ENCODE measurements at regions not wholly inside any gene's neighbourhood (a gene's known extent, or its start where the extent isn't known, plus 50 kb on each side); places are given as distances from the start of the nearest gene placed in this dataset.
A peak's percentile ranks its signal among the peaks of the same experiment; 100 is the strongest.
"Not testable (repeated sequence)": the region's sequence is repeated elsewhere in the genome, so short reads cannot be mapped to it uniquely, and the experiment has no call there.

DNA sequence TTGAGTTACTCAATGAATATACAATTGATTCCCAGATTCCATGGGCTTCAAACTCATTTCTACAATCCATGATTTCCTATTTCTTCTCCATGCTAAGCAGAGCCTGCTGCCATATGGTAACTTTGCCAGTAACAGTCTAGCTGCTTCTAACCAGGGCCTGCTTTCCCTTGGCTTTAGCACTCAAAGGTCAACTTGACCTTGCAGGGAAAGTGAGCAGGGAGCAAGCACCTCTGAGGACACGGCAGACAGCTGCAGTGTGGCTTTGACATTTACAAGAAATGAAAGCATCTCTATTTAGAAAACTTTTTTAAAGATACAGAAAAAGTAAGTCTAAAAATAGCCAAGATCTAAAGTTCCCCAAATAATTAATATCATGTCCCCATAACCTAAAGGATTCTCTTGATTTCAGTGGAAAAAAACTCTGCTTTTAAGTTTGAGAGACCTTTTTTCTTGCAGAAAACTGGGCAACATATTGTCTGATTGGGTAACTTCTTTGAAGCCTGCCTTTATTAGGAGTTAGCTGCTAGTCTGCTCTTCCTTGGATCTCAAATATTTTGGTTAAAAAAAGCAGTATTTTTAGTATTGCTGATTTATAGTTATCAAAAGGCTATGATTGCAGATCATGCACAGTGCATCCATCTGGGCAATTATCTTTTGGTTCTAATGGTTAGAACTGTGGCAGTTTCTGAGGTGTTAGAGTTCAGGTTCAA, 257.9 kb downstream of the AHR start:
- DNase-seq (ENCODE audit: low spot score), result no peak

DNA sequence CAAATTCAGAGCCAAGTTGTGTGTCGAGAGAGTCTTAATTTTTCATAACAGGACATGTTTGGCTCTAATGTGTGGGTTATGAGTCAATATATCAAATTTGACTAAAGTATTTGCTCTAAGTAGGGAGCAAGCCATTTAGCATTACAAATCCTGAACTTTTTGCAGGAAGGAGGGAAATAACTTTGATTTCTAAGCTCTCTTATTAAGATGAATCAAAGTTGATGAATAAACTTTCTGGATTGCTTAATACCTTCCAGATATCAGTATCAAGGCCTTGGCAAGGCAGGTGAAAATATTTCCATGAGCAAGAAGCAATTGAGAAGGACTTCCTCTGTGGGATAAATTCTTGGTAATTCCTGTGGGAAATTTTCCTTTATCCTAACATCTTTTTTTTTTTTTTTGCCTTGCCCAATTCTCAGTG, 258.8 kb downstream of the AHR start:
- DNase-seq (ENCODE audit: low spot score), result no peak
- no peak for FAIRE-seq

More for the DNA sequence above, 257.9 kb downstream of the AHR start:
- FAIRE-seq, result no peak

DNA sequence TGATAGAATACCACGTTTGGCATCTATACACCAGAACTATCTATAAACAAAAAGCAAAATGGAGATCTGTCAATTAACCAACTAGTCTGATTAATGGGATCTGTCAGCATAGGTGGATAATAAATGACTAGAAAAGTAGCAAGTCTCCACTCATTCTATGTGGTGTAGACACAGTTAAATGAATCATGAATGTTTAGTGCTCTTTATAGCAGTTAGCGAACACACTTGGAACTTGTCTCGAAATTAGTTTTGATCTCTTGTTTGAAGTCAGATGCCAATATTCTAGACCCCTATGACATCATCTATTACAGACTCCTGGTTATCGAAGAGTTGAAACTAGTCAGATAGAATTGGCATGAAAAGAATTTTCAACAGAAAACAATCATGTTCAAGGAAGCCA, 259.7 kb downstream of the AHR start:
- FAIRE-seq (no peak), DNase-seq (ENCODE audit: low spot score) (no peak)

DNA sequence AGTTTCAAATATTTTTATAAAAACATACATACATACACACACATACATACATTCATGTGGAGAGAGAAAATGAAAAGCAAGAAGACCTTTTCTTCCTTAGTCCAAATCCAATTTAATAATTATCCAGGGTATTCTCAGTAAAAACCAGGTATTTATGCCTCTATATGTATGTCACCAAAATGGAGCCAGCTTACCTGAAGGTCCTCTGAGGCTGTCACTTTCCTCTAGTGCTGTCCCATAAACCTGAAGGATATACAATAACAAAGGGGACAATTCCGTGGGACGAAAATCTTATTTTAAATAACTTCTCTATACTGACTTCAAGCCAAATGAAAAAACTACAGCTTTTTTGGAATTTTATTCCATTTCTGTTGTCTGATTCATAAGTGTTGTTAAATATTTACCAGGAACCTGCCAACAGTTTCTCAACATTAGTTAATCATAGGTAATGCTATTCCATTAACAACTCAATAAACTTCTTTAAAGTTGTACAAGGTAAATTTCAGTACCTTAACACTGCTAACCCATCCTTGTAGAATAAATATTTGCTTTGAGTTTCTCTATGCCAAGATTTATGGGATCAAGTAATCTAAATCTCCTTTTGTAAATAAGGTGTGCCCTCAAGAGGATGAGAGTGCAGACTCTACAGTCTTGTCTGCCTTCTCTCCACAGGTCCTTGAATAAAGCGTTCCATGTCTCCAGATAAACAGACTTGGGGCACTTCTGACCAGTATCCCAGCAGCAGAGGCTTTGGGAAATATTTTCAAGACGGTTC, 260.3 kb downstream of the AHR start:
- FAIRE-seq (peak; percentile 88), DNase-seq (ENCODE audit: low spot score) (no peak)

DNA sequence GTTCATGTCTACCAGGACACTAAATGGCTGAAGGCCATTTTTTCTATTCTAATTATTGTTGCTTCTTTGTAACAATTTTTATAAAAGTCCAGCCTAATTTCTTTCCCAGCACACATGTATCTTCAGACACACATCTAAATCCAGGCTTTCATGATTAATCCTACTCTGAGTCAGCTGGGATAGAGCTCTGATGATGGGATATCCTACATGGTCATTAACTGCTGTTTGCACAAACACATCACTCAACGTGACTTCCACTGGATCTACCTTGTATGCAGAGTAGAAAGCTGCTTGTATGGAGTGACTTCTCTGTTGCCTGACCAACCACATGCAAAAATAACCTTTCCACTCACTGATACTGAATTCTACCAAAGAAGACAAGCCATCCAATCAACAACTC, 260.9 kb downstream of the AHR start:
- peak; percentile 58 for DNase-seq (ENCODE audit: low spot score)
- peak; percentile 78 for FAIRE-seq

DNA sequence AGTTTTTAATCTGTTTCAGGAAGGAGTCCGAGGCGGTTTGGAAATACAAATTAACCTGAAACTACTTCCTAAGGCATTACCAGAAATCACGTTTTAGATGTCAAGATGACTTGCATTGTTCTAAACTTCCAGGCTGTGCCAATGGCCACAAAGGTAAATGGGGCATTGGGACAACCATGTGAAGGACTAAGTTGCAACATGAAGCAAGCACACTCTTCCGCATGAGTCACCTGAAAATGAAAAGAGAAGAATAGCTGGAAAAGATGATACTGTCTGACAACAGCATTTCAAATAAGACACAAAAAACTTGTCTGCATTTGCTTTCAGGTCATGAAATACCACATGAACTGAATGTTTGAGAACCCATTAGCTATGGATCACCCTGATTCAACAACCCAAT, 262.1 kb downstream of the AHR start:
- FAIRE-seq, result no peak
- no peak for DNase-seq (ENCODE audit: low spot score)

DNA sequence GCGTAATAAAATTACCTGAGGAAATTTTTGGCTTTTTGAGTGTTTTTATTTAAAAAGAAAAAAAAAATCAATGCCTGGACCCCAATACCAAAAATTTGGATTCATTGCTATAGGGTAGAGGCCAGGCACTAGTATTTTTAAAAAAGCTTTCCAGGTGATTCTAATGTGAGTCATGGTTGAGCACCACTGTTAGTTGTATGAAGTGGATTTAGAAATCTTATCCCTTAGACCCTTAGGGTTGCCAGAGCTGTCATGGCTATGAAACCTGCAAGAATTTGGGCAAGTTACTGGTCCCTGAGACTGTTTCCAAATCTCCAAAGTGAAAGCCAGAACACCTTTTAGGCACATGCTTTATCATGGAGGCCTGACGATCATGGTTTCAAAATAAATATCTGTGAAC, 262.5 kb downstream of the AHR start:
- DNase-seq (ENCODE audit: low spot score) (no peak), FAIRE-seq (no peak)

DNA sequence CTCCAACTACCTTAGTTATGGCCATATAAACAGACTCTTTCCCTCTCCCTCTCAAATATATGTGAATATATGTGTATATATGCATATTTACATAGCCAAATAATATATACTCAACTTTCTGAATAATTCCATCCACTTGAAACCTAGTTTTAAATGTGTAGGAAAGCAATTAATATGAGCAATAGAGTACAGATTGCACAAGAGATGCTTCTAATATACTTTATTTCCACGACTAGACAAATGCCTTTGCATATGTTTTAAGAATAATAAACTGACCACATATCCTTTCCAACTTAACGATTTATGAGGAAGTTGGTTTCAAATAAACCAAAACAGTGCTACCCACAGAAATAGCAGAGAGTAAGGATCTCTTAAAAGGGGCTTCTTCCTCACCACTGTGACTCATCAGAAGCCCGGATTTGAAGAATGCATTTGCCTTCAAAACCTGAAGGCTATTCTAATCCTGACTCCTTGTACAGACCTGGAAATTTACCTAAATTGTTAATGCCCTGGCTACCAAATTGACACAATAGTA, 266.3 kb downstream of the AHR start:
- FAIRE-seq, result peak; percentile 61
- DNase-seq (ENCODE audit: low spot score), result no peak

DNA sequence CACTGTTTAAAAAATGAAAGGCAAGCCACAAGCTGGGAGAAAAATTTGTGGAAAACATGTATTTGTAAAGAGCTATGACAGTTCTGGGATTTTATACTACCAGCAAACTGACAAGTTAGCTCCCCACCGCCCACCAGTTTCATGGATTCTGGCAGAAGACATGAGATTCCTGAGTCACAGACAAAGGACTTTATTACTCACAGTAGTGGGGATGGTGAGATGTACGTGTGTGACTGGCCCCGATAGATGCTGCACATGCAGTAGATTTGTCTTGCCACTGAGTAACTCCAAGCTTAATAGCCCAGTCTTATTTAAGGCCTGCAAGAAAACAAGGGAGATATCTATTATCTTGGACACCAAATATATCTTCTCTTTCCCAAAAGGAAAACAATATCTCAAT, 281.7 kb downstream of the AHR start:
- FAIRE-seq (peak; percentile 68), DNase-seq (ENCODE audit: low spot score) (peak; percentile 43)

DNA sequence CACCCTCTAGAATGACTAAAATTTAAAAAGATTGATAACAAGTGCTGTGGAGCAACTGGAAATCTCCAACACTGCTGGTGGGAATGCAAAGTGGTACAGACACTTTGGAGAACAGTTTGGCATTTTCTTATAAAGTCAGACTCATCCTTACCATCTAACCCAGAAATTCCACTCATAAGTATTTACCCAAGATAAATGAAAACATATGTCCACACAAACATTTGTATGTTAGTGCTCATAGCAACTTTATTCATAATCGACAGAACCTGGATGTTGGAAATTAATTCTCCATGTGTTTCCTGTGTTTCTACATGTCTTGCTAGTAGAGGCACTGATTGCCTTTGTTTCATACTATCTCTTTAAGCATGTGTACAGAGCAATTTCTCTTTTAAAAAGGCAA, 282.4 kb downstream of the AHR start:
- DNase-seq (ENCODE audit: low spot score) (no peak), FAIRE-seq (no peak)

DNA sequence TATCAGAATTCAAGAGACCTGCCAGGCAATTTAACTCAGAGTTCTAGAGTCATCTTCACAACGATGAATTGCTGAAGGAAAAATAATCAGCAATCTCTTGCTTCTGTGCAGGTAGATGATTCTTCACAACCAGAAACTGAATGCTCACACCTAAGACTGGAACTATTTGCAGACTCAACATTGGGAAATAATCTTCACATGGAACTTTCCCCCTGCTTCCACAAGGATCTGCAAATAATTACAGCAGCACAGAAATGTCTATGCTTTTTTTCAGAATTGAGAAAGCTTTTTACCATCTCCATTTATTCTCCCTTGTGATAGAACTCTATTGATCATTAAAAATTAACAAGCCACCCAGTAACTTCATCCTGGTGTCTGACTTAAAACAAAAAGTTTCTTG, 282.8 kb downstream of the AHR start:
- DNase-seq (ENCODE audit: low spot score), result no peak
- FAIRE-seq, result no peak

DNA sequence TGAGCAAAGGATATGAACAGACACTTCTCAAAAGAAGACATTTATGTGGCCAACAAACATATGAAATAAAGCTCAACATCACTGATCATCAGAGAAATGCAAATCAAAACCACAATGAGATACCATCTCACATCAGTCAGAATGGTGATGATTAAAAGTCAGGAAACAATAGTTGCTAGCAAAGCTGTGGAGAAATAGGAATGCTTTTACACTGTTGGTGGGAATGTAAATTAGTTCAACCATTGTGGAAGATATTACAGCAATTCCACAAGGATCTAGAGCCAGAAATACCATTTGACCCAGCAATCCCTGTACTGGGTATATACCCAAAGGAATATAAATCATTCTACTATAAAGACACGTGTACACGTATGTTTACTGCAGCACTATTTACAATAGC, 284.2 kb downstream of the AHR start:
- not testable (repeated sequence) for FAIRE-seq; DNase-seq (ENCODE audit: low spot score)

DNA sequence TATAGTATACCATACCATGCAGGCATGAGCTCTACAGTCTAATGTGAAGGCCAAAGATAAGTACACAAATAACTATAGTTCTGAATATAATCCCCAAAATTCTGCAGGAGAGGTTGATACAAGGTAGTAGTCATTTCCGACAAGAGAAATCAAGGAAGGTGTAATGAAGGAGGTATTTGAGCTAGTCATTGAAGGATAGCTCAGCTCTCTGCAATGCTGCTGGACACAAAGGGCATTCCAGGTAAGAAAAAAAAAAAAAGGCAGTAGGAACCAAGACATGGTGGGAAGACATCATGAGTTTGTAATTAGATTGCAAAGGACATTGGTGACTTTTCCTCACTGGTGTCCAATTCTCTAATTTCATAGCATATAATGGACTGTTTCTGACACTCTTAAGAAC, 285.3 kb downstream of the AHR start:
- FAIRE-seq (no peak), DNase-seq (ENCODE audit: low spot score) (no peak)

DNA sequence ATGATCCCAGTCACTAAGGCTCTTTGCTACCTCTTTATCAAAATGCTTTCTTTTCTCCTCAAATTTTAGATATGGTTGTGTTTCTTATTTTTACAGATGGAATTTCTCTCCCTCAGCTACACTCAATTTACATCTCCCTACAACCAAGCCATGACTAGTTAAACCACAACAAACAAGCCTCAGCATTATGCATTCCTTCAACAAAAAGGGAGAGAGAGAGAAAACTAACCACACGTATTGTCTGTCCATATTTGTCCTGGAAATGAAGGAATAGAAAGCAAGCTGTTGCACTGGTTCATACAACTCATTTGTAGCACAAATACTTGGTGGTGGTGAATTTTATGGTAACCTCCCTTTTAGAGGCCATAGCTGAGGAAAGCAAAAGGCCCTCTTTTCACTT, 286.4 kb downstream of the AHR start:
- DNase-seq (ENCODE audit: low spot score) (no peak), FAIRE-seq (no peak)

DNA sequence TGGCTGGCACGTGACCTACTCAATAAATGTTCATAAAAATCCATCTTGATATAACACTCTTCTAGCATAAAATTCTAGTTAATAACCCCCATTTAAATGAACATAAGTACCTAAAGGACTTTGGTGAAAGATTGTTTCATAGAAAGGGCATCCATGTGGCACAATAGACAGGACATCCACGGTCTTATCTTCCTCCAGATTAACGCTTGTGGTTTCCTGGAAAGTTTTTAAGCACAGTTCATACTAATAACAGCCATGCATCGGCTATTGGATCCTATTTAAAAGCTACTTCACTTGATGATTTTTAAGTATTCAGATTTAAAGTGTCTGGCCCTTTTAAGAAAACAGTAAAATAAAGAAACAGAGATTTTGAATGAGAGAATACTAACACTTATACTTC, 288.3 kb downstream of the AHR start:
- no peak for DNase-seq (ENCODE audit: low spot score)
- FAIRE-seq, result no peak

DNA sequence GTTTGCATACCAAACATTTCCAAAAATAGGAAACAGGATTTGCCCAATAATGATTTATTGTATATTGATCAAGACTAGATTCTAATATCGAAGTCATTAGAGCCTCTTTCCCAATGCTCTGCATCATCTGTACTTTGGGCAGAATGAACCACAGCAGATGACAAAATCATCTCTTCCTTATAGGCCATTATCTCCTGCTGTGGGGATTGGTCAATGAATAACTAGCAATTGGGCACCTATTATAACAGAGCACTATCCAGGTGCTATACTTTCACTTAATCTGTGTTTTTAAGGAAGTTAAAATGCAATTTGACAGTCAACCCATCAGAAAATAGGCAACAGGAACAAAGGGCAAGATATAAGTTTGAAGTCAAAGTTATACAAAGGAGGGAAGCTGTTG, 290.3 kb downstream of the AHR start:
- FAIRE-seq (peak; percentile 20), DNase-seq (ENCODE audit: low spot score) (no peak)

DNA sequence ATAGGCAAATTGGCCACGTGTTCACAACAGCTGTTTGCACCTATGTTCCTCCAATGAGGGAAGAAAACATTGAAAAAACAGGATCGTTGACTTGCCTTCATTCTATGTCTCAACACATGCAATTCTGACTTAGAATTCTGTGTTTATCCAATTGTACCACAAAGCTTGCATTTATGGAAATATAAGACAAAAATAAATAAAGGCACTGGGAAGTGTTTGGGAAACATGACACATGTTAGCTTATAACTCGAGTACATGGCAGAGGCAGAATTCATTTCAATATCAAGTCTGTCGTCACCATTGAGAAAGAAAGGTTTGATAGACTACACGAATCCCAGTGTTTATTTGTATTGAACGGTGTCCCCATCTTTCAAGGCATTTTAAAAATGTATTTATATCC, 291.2 kb downstream of the AHR start:
- no peak for DNase-seq (ENCODE audit: low spot score)
- no peak for FAIRE-seq

DNA sequence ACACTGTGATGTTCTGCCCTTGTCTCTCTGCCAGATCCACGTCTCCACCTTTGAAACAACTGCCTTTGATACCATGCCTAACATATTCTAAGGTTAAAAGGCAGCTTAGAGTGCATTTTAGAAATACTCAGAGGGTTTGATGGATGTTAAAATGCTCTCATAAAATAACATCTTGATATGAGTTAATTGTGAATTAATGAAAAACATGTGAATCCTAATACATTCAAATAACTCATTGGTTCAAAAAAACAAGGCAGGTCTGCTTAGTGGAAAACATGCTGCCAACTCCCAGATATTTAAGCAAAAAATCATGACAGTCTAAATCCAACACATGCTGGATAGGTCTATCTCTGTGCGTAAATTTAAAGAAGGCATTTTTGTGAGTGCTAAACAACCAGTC, 291.8 kb downstream of the AHR start:
- FAIRE-seq (no peak), DNase-seq (ENCODE audit: low spot score) (no peak)

DNA sequence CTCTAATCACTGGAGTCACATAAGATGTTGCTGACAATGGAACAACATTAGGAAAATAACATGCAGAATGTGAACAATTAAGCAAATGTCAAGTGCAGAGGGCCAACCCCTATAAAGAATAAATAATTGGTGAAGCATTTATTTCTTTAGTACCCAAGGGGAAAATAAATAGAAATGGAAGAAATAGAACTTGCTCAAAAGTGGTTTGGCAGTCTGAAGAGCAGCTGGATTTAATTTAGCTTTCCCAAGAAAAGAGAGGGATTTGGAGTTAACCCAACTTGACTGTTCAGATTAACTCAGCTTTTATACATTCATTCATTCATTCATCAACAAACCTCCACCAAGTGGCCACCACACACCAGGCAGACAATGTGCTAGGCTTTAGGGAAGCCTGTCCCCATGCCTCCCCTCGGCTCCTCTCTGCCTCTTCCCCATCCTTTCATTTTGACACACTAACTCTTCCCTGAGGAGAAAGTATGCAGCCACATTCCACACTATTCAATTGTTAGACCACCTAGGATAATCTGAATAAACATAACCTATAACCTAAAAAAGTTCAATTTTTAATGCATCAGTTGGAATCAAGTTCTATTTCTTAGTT, 295.5 kb downstream of the AHR start:
- DNase-seq (ENCODE audit: low spot score), result no peak
- no peak for FAIRE-seq

DNA sequence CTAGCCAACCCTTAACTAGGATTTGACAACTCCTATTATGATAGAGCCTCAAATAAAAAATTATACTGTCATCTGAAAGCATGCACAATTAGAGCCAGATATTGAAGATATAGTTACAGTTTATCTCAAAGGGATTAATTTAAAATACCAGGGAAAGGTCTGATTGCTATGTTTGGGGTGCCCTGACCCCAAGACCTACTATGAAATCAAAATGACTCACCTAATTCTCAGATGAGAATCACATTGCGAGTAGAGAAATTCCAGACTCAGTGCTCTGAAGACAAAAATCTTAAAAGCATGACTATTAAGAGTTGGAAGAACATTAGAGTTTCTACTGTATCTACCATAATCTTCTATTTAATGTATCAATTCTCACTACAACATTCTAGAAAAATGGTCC, 297.1 kb downstream of the AHR start:
- DNase-seq (ENCODE audit: low spot score) (no peak), FAIRE-seq (no peak)

DNA sequence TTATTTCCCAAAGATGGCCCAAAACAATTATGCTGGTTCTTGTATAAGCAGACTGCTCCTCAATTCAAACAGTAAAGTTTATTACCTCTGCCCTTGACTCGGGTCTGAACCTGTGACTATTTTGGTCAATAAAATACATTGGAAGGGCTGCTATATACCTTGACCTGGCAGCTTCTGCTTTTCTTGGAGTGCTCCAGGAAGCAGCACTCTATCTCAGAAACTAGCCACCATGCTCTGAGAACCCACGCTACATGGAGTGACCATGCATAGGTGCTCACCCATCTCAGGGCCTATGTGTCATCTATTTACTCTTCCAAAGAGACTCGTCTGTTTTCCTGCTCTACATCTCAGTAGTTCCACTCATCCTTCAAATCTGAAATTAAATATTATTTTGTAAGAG, 299.9 kb downstream of the AHR start:
- no peak for DNase-seq (ENCODE audit: low spot score)
- no peak for FAIRE-seq

DNA sequence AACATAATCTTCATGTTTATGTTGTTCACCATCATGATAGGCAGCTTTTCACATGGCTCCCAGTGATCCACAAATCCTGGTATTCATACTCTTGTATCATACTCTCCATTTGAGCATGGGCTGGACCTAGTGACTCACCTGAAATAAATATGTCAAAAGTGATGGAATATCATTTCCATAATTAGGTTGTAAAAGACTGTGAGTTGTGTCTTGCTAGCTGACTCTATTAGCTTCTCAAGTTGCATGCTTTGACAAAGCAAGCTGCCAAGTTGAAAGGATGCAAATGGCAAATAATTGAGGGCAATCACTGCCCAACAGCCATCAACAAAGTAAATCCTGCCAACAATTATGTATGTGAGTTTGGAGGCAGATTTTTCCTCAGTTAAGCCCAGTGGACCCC, 300.4 kb downstream of the AHR start:
- DNase-seq (ENCODE audit: low spot score) (no peak), FAIRE-seq (no peak)

Measured in RCC 7860 (cell line).